ENCODE measurements at regions not wholly inside any gene's neighbourhood (a gene's known extent, or its start where the extent isn't known, plus 50 kb on each side); places are given as distances from the start of the nearest gene placed in this dataset.

- no peaks in the 10 kb centered on the region for H3K23me2 ChIP-seq (ENCODE audit: low read depth, low read length)
- H2BK120ac ChIP-seq (replicated peaks; ENCODE audit: low read depth, low read length) = no peak overlapping the region
- no peak overlapping the region for H2BK15ac ChIP-seq (ENCODE audit: low read length)
- no peak overlapping the region for H3K27ac ChIP-seq (ENCODE audit: low read depth, low read length)
- H4K20me1 ChIP-seq (replicated peaks in 1 of 2; ENCODE audit: control insufficient read depth in 1 of 2, insufficient read depth in 2 of 2, low read length in 2 of 2) = no peaks in the 10 kb centered on the region
- H2BK12ac ChIP-seq (ENCODE audit: low read depth, low read length) = no peak overlapping the region
- no peak overlapping the region for H3K56ac ChIP-seq (replicated peaks; ENCODE audit: insufficient read length, low read depth, low read length)
- H4K5ac ChIP-seq (ENCODE audit: insufficient read length, low read depth, low read length) = no peak overlapping the region
- H3K79me1 ChIP-seq (ENCODE audit: low read depth, low read length) = no peaks in the 10 kb centered on the region
- H3K36me3 ChIP-seq (ENCODE audit: control insufficient read depth in 2 of 4, insufficient read depth in 4 of 4, low read length in 3 of 4) = no peaks in the 10 kb centered on the region
- no peak overlapping the region for H3K14ac ChIP-seq (ENCODE audit: insufficient read length)
- no peak overlapping the region for H2BK20ac ChIP-seq (ENCODE audit: low read length)
- H2BK5ac ChIP-seq (ENCODE audit: low read depth, low read length) = no peak overlapping the region
- no peak overlapping the region for H3K9ac ChIP-seq (replicated peaks in 1 of 4; ENCODE audit: extremely low read depth in 1 of 4, low read depth in 3 of 4, low read length in 3 of 4)
- no peak overlapping the region for H3K18ac ChIP-seq (ENCODE audit: extremely low read depth, low read length)
- DNase-seq (ENCODE audit: low read depth in 1 of 2, low spot score in 2 of 2) = no peak
- no peak overlapping the region for H3K4ac ChIP-seq (replicated peaks; ENCODE audit: insufficient read length, low read depth, low read length)
- H4K8ac ChIP-seq (ENCODE audit: extremely low read depth, insufficient read depth, low read length) = no peak overlapping the region
- ChIA-PET POLR2A (ENCODE audit: partially characterized antibody) (no interaction called here), CTCF (ENCODE audit: partially characterized antibody) (interaction anchor here (1.0 kb wide), 1 partner anchor 18 kb away, joined by 3 read pairs; no protein-coding TSS in a partner anchor)
- no peak overlapping the region for H2AK5ac ChIP-seq (ENCODE audit: low read depth, low read length)
- H3K79me2 ChIP-seq (ENCODE audit: control insufficient read depth in 1 of 2, insufficient read depth in 2 of 2, low read length in 2 of 2) = no peaks in the 10 kb centered on the region
- no peak overlapping the region for H3K23ac ChIP-seq (ENCODE audit: insufficient read length)
- no peaks in the 10 kb centered on the region for H3K4me1 ChIP-seq (replicated peaks in 1 of 4; ENCODE audit: control insufficient read depth in 3 of 4, insufficient read depth in 4 of 4, low read length in 3 of 4)
- FAIRE-seq = no peak
- H4K91ac ChIP-seq (replicated peaks; ENCODE audit: insufficient read length, low read length) = no peak overlapping the region
- no peaks in the 10 kb centered on the region for H3K9me3 ChIP-seq (ENCODE audit: insufficient read depth in 2 of 2, low read depth in 1 of 2, low read length in 1 of 2)
- no peaks in the 10 kb centered on the region for H3K27me3 ChIP-seq (replicated peaks in 1 of 4; ENCODE audit: control insufficient read depth in 3 of 4, extremely low read depth in 1 of 4, insufficient read depth in 3 of 4, low read length in 3 of 4)
- H2AFZ ChIP-seq (ENCODE audit: low read length) = no peak overlapping the region
- no peak overlapping the region for H3K4me2 ChIP-seq (ENCODE audit: insufficient read depth in 1 of 2, low read depth in 2 of 2, low read length in 2 of 2)
- H3K4me3 ChIP-seq (ENCODE audit: extremely low read depth in 1 of 4, insufficient read depth in 2 of 4, low read depth in 3 of 4, low read length in 4 of 4) = no peak overlapping the region
- TF ChIP-seq SP4 (IDR thresholded peaks at IDR 0.05; ENCODE audit: low read length) = no peak
- TF ChIP-seq POLR2AphosphoS5 (IDR thresholded peaks at IDR 0.05; ENCODE audit: low read depth, low read length) = no peak
- no peak for TF ChIP-seq CHD2 (IDR thresholded peaks at IDR 0.05; ENCODE audit: low read length)
- TF ChIP-seq GABPA (IDR thresholded peaks at IDR 0.05; ENCODE audit: borderline replicate concordance, insufficient read depth, low read length) = no peak
- TF ChIP-seq SRF (IDR thresholded peaks at IDR 0.05; ENCODE audit: low read depth, low read length) = no peak
- no peak for TF ChIP-seq SP1 (IDR thresholded peaks at IDR 0.05; ENCODE audit: low read depth, low read length)
- no peak for TF ChIP-seq SUZ12 (IDR thresholded peaks at IDR 0.05; ENCODE audit: low read length)
- TF ChIP-seq RXRA (IDR thresholded peaks at IDR 0.05; ENCODE audit: insufficient read depth, low read depth, low read length) = no peak
Observed at GRCh38 chr3:22392859-22393258, 641.8 kb upstream of the ZNF385D start.

Measured in H1 (cell line).